HG03565 (cell line): ENCODE measurements at regions not wholly inside any gene's neighbourhood (a gene's known extent, or its start where the extent isn't known, plus 50 kb on each side); places are given as distances from the start of the nearest gene placed in this dataset.
A peak's percentile ranks its signal among the peaks of the same experiment; 100 is the strongest.
"Not testable (repeated sequence)": the region's sequence is repeated elsewhere in the genome, so short reads cannot be mapped to it uniquely, and the experiment has no call there.

Experiments used
- ATAC-seq: cut with Tn5 transposase; IDR thresholded peaks from one replicate; pipeline ENCODE4 v1.9.1; 2021; ENCODE audit warnings: mild to moderate bottlenecking, moderate library complexity; ENCODE audit not compliant: unreplicated experiment

GRCh38 chr10:33102071-33102470 is 144.0 kb upstream of the ITGB1 start:
- no peak for ATAC-seq

- no peak for ATAC-seq
Measured at GRCh38 chr10:33101392-33101787, 143.4 kb upstream of the ITGB1 start.

GRCh38 chr10:33100781-33101391 is 142.9 kb upstream of the ITGB1 start:
- no peak for ATAC-seq

GRCh38 chr10:33099748-33100147 is 141.7 kb upstream of the ITGB1 start:
- no peak for ATAC-seq

- no peak for ATAC-seq
Measured at GRCh38 chr10:33098951-33099663, 141.1 kb upstream of the ITGB1 start.

- peak; percentile 62 for ATAC-seq
Measured at GRCh38 chr10:33095867-33096815, 138.1 kb upstream of the ITGB1 start.

GRCh38 chr10:33094263-33095051 is 136.4 kb upstream of the ITGB1 start:
- no peak for ATAC-seq

GRCh38 chr10:33093362-33093761 is 135.3 kb upstream of the ITGB1 start:
- no peak for ATAC-seq

- ATAC-seq, result no peak
Measured at GRCh38 chr10:33092596-33092995, 134.6 kb upstream of the ITGB1 start.

GRCh38 chr10:33091201-33091600 is 133.2 kb upstream of the ITGB1 start:
- no peak for ATAC-seq

GRCh38 chr10:33088990-33089389 is 131.0 kb upstream of the ITGB1 start:
- no peak for ATAC-seq

GRCh38 chr10:33087922-33088321 is 129.9 kb upstream of the ITGB1 start:
- ATAC-seq, result no peak

- no peak for ATAC-seq
Measured at GRCh38 chr10:33087152-33087551, 129.1 kb upstream of the ITGB1 start.

GRCh38 chr10:33086100-33086499 is 128.1 kb upstream of the ITGB1 start:
- no peak for ATAC-seq

GRCh38 chr10:33085313-33085833 is 127.3 kb upstream of the ITGB1 start:
- ATAC-seq, result no peak

- ATAC-seq, result no peak
Measured at GRCh38 chr10:33084453-33084852, 126.4 kb upstream of the ITGB1 start.

GRCh38 chr10:33082373-33082895 is 124.4 kb upstream of the ITGB1 start:
- no peak for ATAC-seq

GRCh38 chr10:33080467-33080866 is 122.4 kb upstream of the ITGB1 start:
- ATAC-seq, result not testable (repeated sequence)

- ATAC-seq, result no peak
Measured at GRCh38 chr10:33074443-33074842, 116.4 kb upstream of the ITGB1 start.
